WTC11 (cell line): ENCODE measurements at regions not wholly inside any gene's neighbourhood (a gene's known extent, or its start where the extent isn't known, plus 50 kb on each side); places are given as distances from the start of the nearest gene placed in this dataset.

Source experiments
- ATAC-seq: fragments of 200-7000 bp; cut with Tn5 transposase; 2 replicates; pipeline ENCODE4 v1.10.0; 2021; ENCODE audit warnings: mild to moderate bottlenecking, moderate library complexity
- CTCF ChIA-PET: fragments of 300-600 bp; sonication (Branson Sonifier 250); formaldehyde crosslinking; loops from one replicate; lab custom pipeline; 2021; ENCODE audit warnings: antibody characterized with exemption; lab: Charles Lee
- POLR2A ChIA-PET: fragments of 350-600 bp; sonication (Branson Sonifier 250); formaldehyde crosslinking; loops from one replicate; lab custom pipeline; 2021; ENCODE audit warnings: antibody characterized with exemption; lab: Charles Lee
- DNase-seq: peaks from one replicate; pipeline ENCODE4 v3.0.0; 2021; ENCODE audit warnings: low spot score
- H3K27ac Mint-ChIP-seq: 2 replicates; pipeline ENCODE4 v1.8.0; 2021; ENCODE audit warnings: mixed read lengths
- H3K27me3 Mint-ChIP-seq: 2 replicates; pipeline ENCODE4 v1.8.0; 2021; ENCODE audit warnings: low read depth, mild to moderate bottlenecking, moderate library complexity, mixed read lengths
- H3K36me3 Mint-ChIP-seq: 2 replicates; pipeline ENCODE4 v1.8.0; 2021; ENCODE audit warnings: mixed read lengths
- H3K4me1 Mint-ChIP-seq: 2 replicates; pipeline ENCODE4 v1.8.0; 2022; ENCODE audit warnings: mixed read lengths
- H3K4me3 Mint-ChIP-seq: 2 replicates; pipeline ENCODE4 v1.8.0; 2021; ENCODE audit warnings: mild to moderate bottlenecking, moderate library complexity, mixed read lengths
- H3K9me3 Mint-ChIP-seq: 2 replicates; pipeline ENCODE4 v1.8.0; 2021; ENCODE audit warnings: mixed read lengths
- ATF2 ChIP-seq: sonication (generic); formaldehyde crosslinking; IDR thresholded peaks from 2 replicates; pipeline ENCODE4 v1.8.1; 2022; ENCODE audit warnings: low read depth, missing genetic modification reagents, borderline replicate concordance
- ATF6 ChIP-seq: sonication (generic); formaldehyde crosslinking; IDR thresholded peaks from 2 replicates; pipeline ENCODE4 v1.8.1; 2023; ENCODE audit warnings: mild to moderate bottlenecking, missing genetic modification reagents
- E2F1 ChIP-seq: sonication (generic); formaldehyde crosslinking; IDR thresholded peaks from 2 replicates; pipeline ENCODE4 v1.8.0; 2022; ENCODE audit warnings: mild to moderate bottlenecking, missing genetic modification reagents
- E2F5 ChIP-seq: sonication (generic); formaldehyde crosslinking; IDR thresholded peaks from 2 replicates; pipeline ENCODE4 v1.8.1; 2022; ENCODE audit warnings: mild to moderate bottlenecking, moderate library complexity, missing genetic modification reagents
- ELF4 ChIP-seq: sonication (generic); formaldehyde crosslinking; IDR thresholded peaks from 2 replicates; pipeline ENCODE4 v1.8.1; 2022; ENCODE audit warnings: low read depth, mild to moderate bottlenecking, moderate library complexity, missing genetic modification reagents
- ERG ChIP-seq: fragments of 250-450 bp; sonication (Bioruptor Pico); IDR thresholded peaks from 2 replicates; pipeline ENCODE4 v1.8.0; 2021; ENCODE audit warnings: mild to moderate bottlenecking
- ETV6 ChIP-seq: sonication (generic); formaldehyde crosslinking; IDR thresholded peaks from 2 replicates; pipeline ENCODE4 v1.8.1; 2022; ENCODE audit warnings: mild to moderate bottlenecking, missing genetic modification reagents
- FOXK1 ChIP-seq: sonication (generic); formaldehyde crosslinking; IDR thresholded peaks from 2 replicates; pipeline ENCODE4 v1.8.0; 2022; ENCODE audit warnings: mild to moderate bottlenecking, moderate library complexity, missing genetic modification reagents
- FOXP1 ChIP-seq: sonication (generic); formaldehyde crosslinking; IDR thresholded peaks from 2 replicates; pipeline ENCODE4 v1.8.0; 2022; ENCODE audit warnings: missing genetic modification reagents, mild to moderate bottlenecking, moderate library complexity, borderline replicate concordance
- FOXP4 ChIP-seq: sonication (generic); formaldehyde crosslinking; IDR thresholded peaks from 2 replicates; pipeline ENCODE4 v1.8.0; 2022; ENCODE audit warnings: mild to moderate bottlenecking, missing genetic modification reagents
- GABPB1 ChIP-seq: sonication (generic); formaldehyde crosslinking; IDR thresholded peaks from 2 replicates; pipeline ENCODE4 v1.8.1; 2023; ENCODE audit warnings: mild to moderate bottlenecking, missing genetic modification reagents
- GTF2I ChIP-seq: fragments of 250-450 bp; sonication (Bioruptor Pico); conservative IDR thresholded peaks from 2 replicates; pipeline ENCODE4 v1.4.0; 2021; ENCODE audit warnings: mild to moderate bottlenecking
- IRF2 ChIP-seq: sonication (generic); formaldehyde crosslinking; IDR thresholded peaks from 2 replicates; pipeline ENCODE4 v1.8.0; 2022; ENCODE audit warnings: low read depth, missing genetic modification reagents, borderline replicate concordance
- JUN ChIP-seq: sonication (generic); formaldehyde crosslinking; IDR thresholded peaks from 2 replicates; pipeline ENCODE4 v1.8.0; 2023; ENCODE audit warnings: mild to moderate bottlenecking, missing genetic modification reagents
- MLX ChIP-seq: sonication (generic); formaldehyde crosslinking; IDR thresholded peaks from 2 replicates; pipeline ENCODE4 v1.8.1; 2023; ENCODE audit warnings: mild to moderate bottlenecking, missing genetic modification reagents, moderate library complexity
- SMAD3 ChIP-seq: sonication (generic); formaldehyde crosslinking; IDR thresholded peaks from 2 replicates; pipeline ENCODE4 v1.8.0; 2022; ENCODE audit warnings: missing genetic modification reagents, mild to moderate bottlenecking, borderline replicate concordance
- TCF7 ChIP-seq: sonication (generic); formaldehyde crosslinking; IDR thresholded peaks from 2 replicates; pipeline ENCODE4 v1.8.0; 2022; ENCODE audit warnings: mild to moderate bottlenecking, low read depth, missing genetic modification reagents, moderate library complexity
- USF1 ChIP-seq: sonication (generic); formaldehyde crosslinking; IDR thresholded peaks from 2 replicates; pipeline ENCODE4 v1.8.0; 2022; ENCODE audit warnings: mild to moderate bottlenecking, missing genetic modification reagents
- ZBTB21 ChIP-seq: sonication (generic); formaldehyde crosslinking; IDR thresholded peaks from 2 replicates; pipeline ENCODE4 v1.8.1; 2023; ENCODE audit warnings: mild to moderate bottlenecking, missing genetic modification reagents, borderline replicate concordance
- ZMAT4 ChIP-seq: fragments of 250-450 bp; sonication (Bioruptor Pico); IDR thresholded peaks from 2 replicates; pipeline ENCODE4 v1.9.0; 2021; ENCODE audit warnings: mild to moderate bottlenecking
- ZNF121 ChIP-seq: sonication (generic); formaldehyde crosslinking; IDR thresholded peaks from 2 replicates; pipeline ENCODE4 v1.8.0; 2023; ENCODE audit warnings: missing genetic modification reagents
- ZNF671 ChIP-seq: fragments of 250-450 bp; sonication (Bioruptor Pico); IDR thresholded peaks from 2 replicates; pipeline ENCODE4 v1.8.0; 2021; ENCODE audit warnings: mild to moderate bottlenecking

- no peak for TF ChIP-seq USF1 (CRISPR knock-in tag)
- no peak for TF ChIP-seq GTF2I (CRISPR knock-in tag)
- no peak for TF ChIP-seq E2F1 (CRISPR knock-in tag)
- no peak for TF ChIP-seq ETV6 (CRISPR knock-in tag)
- TF ChIP-seq FOXK1 = no peak
- no peak for TF ChIP-seq ZBTB21 (CRISPR knock-in tag)
- no peak for TF ChIP-seq FOXP4 (CRISPR knock-in tag)
- TF ChIP-seq ELF4 = no peak
- no peak for TF ChIP-seq E2F5
- no peak for TF ChIP-seq ERG (CRISPR knock-in tag)
- TF ChIP-seq GABPB1 (CRISPR knock-in tag) = no peak
- no peak for TF ChIP-seq ZNF671 (CRISPR knock-in tag)
These were observed 51.4 kb upstream of the GUCY1A1 start (continued) for GRCh38 chr4:155615081-155615887.

- no peak for ATAC-seq
- Mint-ChIP-seq H3K4me3 (no peak overlapping the region), H3K4me1 (no peaks in the 10 kb centered on the region), H3K36me3 (no peaks in the 10 kb centered on the region), H3K27ac (no peak overlapping the region), H3K9me3 (0 out of 2 replicates have a peak, but pooled peaks cover 3% of the 10 kb centered on the region), H3K27me3 (no peaks in the 10 kb centered on the region)
- DNase-seq = no peak
- CTCF ChIA-PET = no interaction called here
- POLR2A ChIA-PET = interaction anchor here (0.7 kb wide), 1 partner anchor 14 kb away, joined by 3 read pairs; no protein-coding TSS in a partner anchor
- TF ChIP-seq TCF7 (CRISPR knock-in tag) (no peak), ATF6 (no peak), IRF2 (CRISPR knock-in tag) (no peak), MLX (CRISPR knock-in tag) (no peak), ZMAT4 (no peak), ETV6 (CRISPR knock-in tag) (no peak), FOXP1 (CRISPR knock-in tag) (no peak), ZNF121 (CRISPR knock-in tag) (no peak), SMAD3 (CRISPR knock-in tag) (no peak), JUN (CRISPR knock-in tag) (no peak), ATF2 (CRISPR knock-in tag) (no peak)
These were observed 52.4 kb upstream of the GUCY1A1 start for GRCh38 chr4:155614111-155614762.
